ENCODE measurements at regions not wholly inside any gene's neighbourhood (a gene's known extent, or its start where the extent isn't known, plus 50 kb on each side); places are given as distances from the start of the nearest gene placed in this dataset.

DNA sequence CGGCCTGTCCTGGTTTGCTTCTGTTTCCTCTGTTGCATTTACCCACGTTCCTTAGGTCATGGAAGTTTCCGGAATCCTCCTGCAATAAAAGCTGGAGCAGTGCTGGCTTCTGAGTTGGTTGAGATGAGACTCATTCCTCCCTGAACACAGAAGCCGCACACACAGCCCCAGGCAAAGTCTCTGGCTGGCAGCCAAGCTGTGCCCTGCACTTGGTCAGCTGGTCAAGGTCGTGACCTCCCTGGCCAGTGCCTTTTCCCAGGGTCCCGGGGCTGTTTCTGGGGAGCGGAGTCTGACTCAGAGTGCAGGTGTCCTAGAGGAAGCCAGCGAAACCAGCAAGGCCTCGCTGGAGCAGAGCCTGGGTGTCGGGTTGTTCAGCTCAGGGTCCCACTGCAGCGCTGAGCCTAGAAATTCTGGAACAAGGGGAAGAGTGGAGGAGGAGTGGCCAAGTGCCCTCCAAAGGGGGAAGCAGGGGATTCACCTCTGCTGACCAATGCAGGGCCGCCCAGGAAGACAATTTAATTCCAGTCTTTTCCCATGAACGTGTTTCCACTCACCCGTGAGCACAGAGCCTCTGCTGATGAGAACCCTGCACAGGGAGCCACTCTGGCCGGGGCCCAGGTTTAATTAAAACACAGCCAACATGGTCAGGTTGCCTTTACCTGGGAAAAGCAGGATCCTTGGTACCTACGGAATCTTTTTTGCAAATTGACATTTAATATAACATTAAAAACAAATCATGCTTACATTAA is 245.5 kb upstream of the PPP2R2D start:
- no peak for DNase-seq (ENCODE audit: low read depth)
- Histone ChIP-seq H3K36me3 (ENCODE audit: control insufficient read depth, insufficient read depth, low read length) (no peaks in the 10 kb centered on the region), H3K27me3 (ENCODE audit: control insufficient read depth, insufficient read depth, low read length) (no peaks in the 10 kb centered on the region), H3K4me3 (ENCODE audit: low read depth, low read length) (no peak overlapping the region)
- no peak for TF ChIP-seq CTCF (IDR thresholded peaks at IDR 0.05; ENCODE audit: insufficient read depth, low read depth, low read length)
- ChIA-PET POLR2A (no interaction called here), CTCF (no interaction called here)

DNA sequence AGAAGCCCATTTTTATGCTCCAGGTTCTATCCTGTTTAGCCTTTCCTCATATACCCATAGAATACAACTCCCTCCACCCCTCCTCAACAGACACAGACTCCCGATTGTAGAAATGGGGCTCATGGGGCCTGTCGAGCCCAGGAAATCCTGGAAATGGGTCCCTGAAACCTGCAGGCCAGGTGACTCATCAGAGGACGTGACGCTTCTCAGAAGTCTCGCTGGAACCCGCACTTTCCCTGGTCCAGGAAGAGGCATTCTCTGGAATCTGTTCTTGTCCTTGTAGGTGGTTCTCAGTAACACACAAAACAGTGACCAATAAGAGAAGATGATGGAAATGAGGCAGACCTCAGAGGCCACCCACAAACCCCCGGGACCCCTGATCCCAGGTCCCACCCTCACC is 244.8 kb upstream of the PPP2R2D start:
- DNase-seq (ENCODE audit: low read depth) = no peak
- Histone ChIP-seq H3K4me3 (ENCODE audit: low read depth, low read length) (no peak overlapping the region), H3K27me3 (ENCODE audit: control insufficient read depth, insufficient read depth, low read length) (no peaks in the 10 kb centered on the region), H3K36me3 (ENCODE audit: control insufficient read depth, insufficient read depth, low read length) (no peaks in the 10 kb centered on the region)
- ChIA-PET CTCF (no interaction called here), POLR2A (no interaction called here)
- TF ChIP-seq CTCF (IDR thresholded peaks at IDR 0.05; ENCODE audit: insufficient read depth, low read depth, low read length) = no peak

DNA sequence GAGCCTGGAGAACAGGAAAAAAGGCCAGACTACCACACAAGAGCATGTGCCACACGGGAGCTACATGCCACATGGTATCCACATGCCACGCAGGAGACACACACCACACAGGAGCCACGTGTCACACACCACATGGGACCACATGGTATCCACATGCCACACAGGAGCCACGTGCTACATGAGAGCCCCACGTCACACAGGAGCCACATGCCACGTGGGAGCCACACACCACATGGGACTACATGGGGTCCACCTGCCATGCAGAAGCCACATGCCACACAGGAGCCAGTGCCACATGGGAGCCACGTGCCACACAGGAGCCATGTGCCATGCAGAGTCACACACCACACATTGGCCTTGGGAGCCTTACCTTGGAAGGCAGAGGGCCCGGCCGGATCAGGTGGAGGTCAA is 244.4 kb upstream of the PPP2R2D start:
- H3K36me3 ChIP-seq (ENCODE audit: control insufficient read depth, insufficient read depth, low read length) = no peaks in the 10 kb centered on the region
- CTCF ChIA-PET = no interaction called here
- TF ChIP-seq CTCF (IDR thresholded peaks at IDR 0.05; ENCODE audit: insufficient read depth, low read depth, low read length) = no peak
- POLR2A ChIA-PET = no interaction called here
- no peaks in the 10 kb centered on the region for H3K27me3 ChIP-seq (ENCODE audit: control insufficient read depth, insufficient read depth, low read length)
- DNase-seq (ENCODE audit: low read depth) = no peak
- H3K4me3 ChIP-seq (ENCODE audit: low read depth, low read length) = no peak overlapping the region

GRCh38 chr10:131657318-131657984 is 243.4 kb upstream of the PPP2R2D start:
- DNase-seq (ENCODE audit: low read depth) = no peak
- TF ChIP-seq CTCF (IDR thresholded peaks at IDR 0.05; ENCODE audit: insufficient read depth, low read depth, low read length) = no peak
- no peak overlapping the region for H3K4me3 ChIP-seq (ENCODE audit: low read depth, low read length)
- H3K27me3 ChIP-seq (ENCODE audit: control insufficient read depth, insufficient read depth, low read length) = no peaks in the 10 kb centered on the region
- no peaks in the 10 kb centered on the region for H3K36me3 ChIP-seq (ENCODE audit: control insufficient read depth, insufficient read depth, low read length)
- CTCF ChIA-PET = no interaction called here
- POLR2A ChIA-PET = no interaction called here

DNA sequence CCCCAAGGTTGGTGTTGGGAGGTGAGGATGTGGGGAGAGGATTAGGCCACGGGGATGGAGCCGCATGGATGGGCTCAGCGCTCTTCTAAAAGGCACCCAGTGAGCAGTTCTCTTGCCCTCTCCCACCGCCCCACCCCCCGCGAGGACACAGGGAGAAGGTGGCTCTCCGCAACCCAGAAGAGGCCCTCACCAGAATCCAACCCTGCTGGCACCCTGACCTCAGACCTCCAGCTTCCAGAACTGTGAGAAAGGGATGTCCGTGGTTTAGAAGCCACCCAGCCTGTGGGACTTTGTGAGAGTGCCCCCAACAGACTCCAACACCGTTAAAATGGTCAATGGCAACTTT is 242.8 kb upstream of the PPP2R2D start:
- Histone ChIP-seq H3K4me3 (ENCODE audit: low read depth, low read length) (no peak overlapping the region), H3K36me3 (ENCODE audit: control insufficient read depth, insufficient read depth, low read length) (no peaks in the 10 kb centered on the region), H3K27me3 (ENCODE audit: control insufficient read depth, insufficient read depth, low read length) (no peaks in the 10 kb centered on the region)
- DNase-seq (ENCODE audit: low read depth) = no peak
- no peak for TF ChIP-seq CTCF (IDR thresholded peaks at IDR 0.05; ENCODE audit: insufficient read depth, low read depth, low read length)
- POLR2A ChIA-PET = no interaction called here
- CTCF ChIA-PET = no interaction called here
